DND-41 (cell line): ENCODE measurements at regions not wholly inside any gene's neighbourhood (a gene's known extent, or its start where the extent isn't known, plus 50 kb on each side); places are given as distances from the start of the nearest gene placed in this dataset.

Experiments
- EZH2 ChIP-seq: IDR thresholded peaks from 3 replicates; pipeline ENCODE4 v1.6.1; 2012; ENCODE audit warnings: borderline replicate concordance, low read depth, mild to moderate bottlenecking, moderate library complexity, low read length, inconsistent platforms; ENCODE audit not compliant: severe bottlenecking
- TF ChIP-seq, protein P1 (sequence below): IDR thresholded peaks from 2 replicates; pipeline ENCODE4 v1.5.1; 2012; ENCODE audit warnings: borderline replicate concordance, low read length, moderate library complexity, mild to moderate bottlenecking; ENCODE audit not compliant: poor library complexity, severe bottlenecking; ENCODE audit errors: extremely low read depth

DNA sequence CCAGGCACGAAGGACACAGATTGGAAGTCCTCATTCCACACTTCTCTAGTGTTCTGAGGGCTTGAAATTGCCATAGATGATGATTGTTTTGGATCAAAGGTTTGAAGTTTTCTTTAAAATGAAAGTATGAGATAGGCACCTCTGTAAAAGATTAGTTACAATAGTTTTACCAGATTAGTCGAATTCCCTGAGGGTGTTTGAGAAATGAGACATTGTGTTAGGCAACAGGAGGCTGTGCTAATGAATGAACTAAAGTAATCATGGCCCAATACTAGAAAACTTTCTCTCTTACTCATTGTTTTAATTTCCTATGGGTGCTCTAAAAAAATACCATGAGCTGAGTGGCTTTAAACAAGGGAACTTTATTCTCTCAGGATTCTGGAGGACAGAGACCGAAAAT is 421.7 kb downstream of the RNF144A start:
- TF ChIP-seq, protein P1, sequence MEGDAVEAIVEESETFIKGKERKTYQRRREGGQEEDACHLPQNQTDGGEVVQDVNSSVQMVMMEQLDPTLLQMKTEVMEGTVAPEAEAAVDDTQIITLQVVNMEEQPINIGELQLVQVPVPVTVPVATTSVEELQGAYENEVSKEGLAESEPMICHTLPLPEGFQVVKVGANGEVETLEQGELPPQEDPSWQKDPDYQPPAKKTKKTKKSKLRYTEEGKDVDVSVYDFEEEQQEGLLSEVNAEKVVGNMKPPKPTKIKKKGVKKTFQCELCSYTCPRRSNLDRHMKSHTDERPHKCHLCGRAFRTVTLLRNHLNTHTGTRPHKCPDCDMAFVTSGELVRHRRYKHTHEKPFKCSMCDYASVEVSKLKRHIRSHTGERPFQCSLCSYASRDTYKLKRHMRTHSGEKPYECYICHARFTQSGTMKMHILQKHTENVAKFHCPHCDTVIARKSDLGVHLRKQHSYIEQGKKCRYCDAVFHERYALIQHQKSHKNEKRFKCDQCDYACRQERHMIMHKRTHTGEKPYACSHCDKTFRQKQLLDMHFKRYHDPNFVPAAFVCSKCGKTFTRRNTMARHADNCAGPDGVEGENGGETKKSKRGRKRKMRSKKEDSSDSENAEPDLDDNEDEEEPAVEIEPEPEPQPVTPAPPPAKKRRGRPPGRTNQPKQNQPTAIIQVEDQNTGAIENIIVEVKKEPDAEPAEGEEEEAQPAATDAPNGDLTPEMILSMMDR, result no peak
- TF ChIP-seq EZH2, result no peak
